NCI-H1930 (cell line): ENCODE measurements at regions not wholly inside any gene's neighbourhood (a gene's known extent, or its start where the extent isn't known, plus 50 kb on each side); places are given as distances from the start of the nearest gene placed in this dataset.
"Not testable (repeated sequence)": the region's sequence is repeated elsewhere in the genome, so short reads cannot be mapped to it uniquely, and the experiment has no call there.

Experiments used
- DNase-seq, 2 experiments: peaks; one replicate each; lab custom pipeline; 2025; lab: John Stamatoyannopoulos, UW

DNA sequence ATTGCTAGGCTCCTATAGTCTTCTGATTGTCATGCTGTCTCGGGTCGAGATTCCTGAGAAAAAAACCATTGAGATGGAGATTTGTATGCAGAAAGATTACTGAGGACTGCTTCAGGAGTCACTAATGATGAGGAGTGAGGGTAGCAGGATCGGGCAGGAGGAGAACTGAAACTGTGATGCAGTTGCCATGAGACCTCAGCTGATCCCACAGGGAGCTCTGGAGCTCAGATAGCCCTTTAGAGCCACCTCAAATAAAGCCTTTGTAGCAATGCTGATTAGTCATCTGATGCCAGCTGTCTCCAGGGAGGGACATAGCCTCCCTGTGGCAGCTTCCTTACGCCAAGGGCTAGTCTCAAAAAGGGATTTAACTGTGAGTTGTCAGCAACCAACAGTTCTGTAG lies 256.9 kb downstream of the DMAC1 start:
- DNase-seq = no peak

DNA sequence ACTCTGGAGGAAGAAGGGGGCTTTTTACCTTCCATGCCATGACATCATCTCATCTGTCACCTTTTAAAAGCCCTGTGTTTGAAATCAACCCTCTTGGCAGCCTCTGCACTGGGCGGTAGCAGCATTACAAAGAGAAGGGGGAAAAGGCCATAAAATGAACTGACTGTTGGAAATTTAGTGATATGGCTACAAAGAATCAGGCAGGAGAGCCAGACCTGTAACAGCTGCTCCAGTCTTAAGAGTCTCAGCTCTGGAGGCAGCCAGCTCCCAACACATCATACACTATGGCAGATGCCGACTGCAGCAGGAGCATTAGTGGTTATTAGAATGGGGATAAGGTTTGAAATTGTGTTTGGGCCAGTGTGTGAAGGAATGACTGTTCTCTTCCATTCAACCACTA lies 257.5 kb downstream of the DMAC1 start:
- no peak for DNase-seq

GRCh38 chr9:7536310-7536939 lies 263.2 kb downstream of the DMAC1 start:
- peak; percentile 6 to 41 for DNase-seq

DNA sequence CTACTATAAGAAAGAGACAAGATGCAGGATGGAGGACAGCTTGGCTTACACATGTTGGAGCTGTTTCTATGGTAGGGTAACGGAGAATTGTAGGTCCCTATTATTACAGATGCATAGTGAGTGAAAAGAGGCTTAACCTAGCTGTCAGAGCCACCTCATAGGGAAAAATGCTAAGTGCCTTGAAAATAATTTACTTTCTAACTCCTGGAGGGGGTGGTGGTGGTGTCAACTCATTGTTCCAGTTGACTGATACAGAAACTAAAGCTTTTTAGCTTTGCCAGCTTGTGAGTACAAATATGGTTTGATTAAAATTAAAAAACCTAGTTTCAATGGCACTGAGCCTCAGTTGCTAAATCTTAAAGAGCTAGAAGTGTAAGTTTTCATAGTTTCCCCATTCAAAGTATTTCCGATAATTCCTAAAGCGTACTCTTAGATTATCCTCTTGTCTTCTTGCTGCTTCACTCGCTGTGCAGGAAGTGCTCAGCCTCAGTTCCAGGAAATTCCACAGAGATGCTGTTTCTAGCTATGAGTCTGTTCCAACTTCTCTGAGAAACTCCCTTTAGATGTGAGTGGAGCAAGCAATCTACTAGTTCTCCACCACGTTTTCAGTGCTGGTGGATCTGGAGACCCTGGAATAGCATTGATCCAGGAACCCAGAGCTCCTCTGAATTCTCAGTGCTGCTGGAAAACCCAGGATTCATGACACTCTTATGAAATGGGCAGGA lies 265.2 kb downstream of the DMAC1 start:
- no peak for DNase-seq

GRCh38 chr9:7533376-7534090 lies 266.0 kb downstream of the DMAC1 start:
- no peak for DNase-seq

DNA sequence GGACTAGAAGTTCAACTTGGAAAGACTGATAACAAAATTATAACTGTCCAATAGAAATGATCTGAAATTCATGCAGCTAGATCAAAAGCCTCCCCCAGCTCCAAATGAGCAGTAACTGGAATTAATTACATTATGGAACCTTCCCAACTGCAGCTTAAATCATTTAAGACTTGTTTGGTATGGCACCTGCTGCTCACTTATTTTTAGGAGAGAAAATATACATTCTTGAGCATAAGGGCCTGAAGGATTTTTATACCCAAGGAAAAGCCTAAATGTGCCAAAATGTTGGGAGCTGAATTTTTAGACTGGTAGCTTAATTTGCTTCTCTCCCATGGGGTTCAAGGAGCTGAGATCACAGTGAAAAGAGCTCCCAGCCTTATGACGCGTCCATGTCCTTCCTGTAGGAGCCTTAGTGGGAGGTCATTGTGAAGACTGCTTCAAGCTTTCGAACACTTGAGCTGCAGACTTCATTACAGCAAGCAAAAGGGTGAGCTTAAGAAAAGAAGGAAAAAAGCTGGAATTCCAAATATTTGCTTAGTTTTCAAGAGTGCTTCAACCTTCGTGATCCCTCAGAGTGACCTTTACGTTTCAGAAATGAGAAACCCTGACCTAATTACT lies 276.0 kb downstream of the DMAC1 start:
- DNase-seq = no peak

DNA sequence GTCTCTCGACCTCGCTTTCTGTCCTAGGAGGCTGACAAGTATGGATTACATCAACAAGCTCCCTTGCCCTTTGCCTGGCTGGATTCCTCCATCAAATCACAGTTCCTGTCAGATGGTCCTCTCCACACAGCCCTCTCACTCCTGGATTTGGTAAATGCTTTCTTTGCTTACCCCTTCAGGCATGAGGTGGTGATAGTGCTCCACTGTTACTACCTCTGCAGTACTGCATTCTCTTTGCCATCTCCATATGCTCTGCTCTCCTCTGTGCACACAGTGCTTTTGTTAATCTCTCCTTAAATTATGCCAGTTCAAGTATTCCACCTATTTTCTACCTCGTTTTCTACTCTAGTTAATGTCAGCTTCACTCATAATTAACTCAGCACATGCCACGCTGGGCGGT lies 279.2 kb downstream of the DMAC1 start:
- DNase-seq = no peak

DNA sequence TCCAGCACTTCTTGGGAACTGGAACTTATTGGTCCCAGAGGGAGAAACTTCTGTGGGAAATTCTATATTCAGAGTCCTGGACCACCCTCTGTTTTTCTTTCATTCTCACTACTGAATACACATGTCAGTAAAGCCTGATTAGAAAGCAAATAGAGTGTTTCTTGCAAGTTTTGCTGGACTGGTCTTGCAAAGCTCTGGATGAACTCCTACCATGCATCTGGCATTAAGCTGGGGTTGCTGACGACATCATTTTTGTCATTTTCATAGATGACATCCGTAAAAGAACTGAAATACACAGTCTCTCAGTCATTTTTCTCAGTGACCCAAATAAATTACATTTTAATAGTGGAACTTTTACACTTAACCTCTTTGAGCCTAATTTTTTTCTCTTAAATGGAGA lies 283.2 kb downstream of the DMAC1 start:
- DNase-seq = no peak

DNA sequence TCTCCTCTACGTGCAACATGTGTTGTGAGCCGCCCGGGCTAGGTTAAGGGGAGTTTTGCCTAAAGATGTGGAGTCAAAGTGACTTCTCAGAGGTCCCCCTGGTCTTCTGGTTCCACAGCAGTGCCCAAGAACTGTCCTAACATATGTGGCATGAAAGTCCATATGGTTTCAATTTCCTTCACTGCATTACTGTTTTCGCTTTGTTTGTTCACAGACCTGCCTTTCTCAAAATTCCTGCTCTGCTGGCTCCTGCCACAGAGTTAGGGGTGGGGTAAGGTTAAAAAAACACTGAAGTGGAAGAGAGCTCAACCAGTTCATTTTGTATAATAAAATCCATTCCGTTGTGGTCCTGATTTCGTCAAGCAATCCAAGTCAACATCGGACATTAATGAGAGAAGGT lies 289.4 kb downstream of the DMAC1 start:
- DNase-seq = no peak

GRCh38 chr9:7509576-7510145 lies 289.9 kb downstream of the DMAC1 start:
- DNase-seq = no peak

- DNase-seq = no peak
These were observed 291.1 kb downstream of the DMAC1 start for GRCh38 chr9:7508516-7508915.

DNA sequence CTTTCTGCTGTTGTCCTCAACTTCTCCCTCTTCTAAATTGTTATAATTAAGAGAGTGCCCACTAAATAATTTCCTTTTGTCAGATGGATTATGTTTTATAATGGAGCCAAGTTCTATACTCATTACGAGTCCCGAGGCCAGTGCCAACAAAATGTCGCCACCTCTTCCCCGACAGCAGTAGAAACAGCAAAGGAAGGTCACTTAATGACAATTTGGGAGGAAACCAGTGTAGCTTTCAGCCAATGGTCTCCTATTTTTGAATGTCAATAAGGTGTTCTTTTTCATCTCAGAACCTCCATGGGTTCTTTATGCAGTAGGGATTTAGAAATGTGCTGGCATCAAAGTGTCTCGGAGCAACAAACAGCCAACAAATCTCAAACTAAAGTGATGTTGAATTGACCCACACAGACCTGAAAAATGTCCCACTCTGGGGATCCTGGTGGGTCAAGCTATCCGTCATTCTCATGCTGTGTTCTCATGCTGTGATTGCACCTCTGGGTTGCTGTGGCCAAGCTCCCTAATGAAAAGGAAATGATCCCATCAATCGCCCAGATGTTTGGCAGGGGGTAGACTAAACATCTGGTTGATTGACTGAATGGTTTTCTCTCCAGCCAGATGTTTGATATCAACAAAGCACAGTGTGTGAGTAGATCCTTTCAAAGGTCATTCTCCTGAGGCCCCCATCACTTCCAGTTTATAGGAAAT lies 291.9 kb downstream of the DMAC1 start:
- DNase-seq = no peak

DNA sequence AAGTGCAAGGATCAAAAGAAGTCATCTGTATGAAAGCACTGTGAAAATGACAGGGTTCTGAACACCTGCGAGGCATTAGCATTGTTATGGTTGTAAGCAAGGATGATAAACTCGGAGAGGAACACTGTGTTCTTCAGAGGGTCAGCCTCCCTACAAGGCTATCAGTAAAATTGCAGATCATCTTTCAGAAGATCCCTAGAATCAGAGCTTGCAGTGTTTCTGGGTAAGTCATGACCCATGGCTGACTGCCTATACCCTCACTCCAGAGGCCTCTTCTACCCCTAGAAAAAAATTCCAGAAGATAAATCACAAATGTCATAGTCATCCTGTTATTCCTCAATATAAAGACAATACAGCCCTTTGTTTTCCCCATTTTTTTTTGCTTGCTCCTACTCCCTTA lies 292.6 kb downstream of the DMAC1 start:
- no peak for DNase-seq

DNA sequence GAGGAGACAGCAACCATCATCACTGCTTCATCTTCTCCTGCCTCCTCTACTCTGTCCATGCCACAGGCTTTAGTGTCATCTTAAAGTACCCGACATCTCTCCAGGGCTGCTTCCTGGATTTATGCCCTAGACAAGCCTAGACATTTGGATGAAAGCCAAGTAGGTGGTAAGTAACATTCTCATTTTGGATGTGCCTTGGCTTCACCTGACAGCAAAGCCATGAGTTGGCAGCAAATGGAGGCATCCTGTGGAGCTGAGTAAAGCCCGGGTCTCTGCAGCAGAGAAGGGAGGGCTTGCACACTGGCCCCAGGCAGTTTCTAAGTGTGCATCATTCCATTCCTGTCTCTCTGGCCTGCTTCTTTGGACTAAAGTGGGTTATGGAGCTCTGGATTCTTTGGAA lies 299.1 kb downstream of the DMAC1 start:
- DNase-seq = no peak

GRCh38 chr9:7491641-7492040 lies 307.9 kb downstream of the DMAC1 start:
- DNase-seq = no peak

GRCh38 chr9:7490317-7491108 lies 309.1 kb downstream of the DMAC1 start:
- no peak for DNase-seq

GRCh38 chr9:7489036-7489435 lies 310.5 kb downstream of the DMAC1 start:
- peak in 1 of 2 experiments; percentile 62 for DNase-seq

DNA sequence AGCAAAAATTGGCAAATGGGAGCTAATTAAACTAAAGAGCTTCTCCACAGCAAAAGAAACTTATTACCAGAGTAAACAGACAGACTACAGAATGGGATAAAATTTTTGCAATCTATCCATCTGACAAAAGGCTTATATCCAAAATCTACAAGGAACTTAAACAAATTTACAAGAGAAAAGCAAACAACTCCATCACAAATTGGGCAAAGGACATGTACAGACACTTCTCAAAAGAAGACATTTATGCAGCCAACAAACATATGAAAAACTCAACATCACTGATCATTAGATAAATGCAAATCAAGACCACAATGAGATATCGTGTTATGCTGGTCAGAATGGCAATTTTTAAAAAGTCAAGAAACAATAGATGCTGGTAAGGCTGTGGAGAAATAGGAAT lies 315.6 kb downstream of the DMAC1 start:
- DNase-seq = not testable (repeated sequence)

GRCh38 chr9:7481570-7481969 lies 318.0 kb downstream of the DMAC1 start:
- DNase-seq = no peak

GRCh38 chr9:7479300-7479699 lies 320.3 kb downstream of the DMAC1 start:
- no peak for DNase-seq

GRCh38 chr9:7478646-7479045 lies 320.9 kb downstream of the DMAC1 start:
- no peak for DNase-seq
